ENCODE measurements at regions not wholly inside any gene's neighbourhood (a gene's known extent, or its start where the extent isn't known, plus 50 kb on each side); places are given as distances from the start of the nearest gene placed in this dataset.

DNA sequence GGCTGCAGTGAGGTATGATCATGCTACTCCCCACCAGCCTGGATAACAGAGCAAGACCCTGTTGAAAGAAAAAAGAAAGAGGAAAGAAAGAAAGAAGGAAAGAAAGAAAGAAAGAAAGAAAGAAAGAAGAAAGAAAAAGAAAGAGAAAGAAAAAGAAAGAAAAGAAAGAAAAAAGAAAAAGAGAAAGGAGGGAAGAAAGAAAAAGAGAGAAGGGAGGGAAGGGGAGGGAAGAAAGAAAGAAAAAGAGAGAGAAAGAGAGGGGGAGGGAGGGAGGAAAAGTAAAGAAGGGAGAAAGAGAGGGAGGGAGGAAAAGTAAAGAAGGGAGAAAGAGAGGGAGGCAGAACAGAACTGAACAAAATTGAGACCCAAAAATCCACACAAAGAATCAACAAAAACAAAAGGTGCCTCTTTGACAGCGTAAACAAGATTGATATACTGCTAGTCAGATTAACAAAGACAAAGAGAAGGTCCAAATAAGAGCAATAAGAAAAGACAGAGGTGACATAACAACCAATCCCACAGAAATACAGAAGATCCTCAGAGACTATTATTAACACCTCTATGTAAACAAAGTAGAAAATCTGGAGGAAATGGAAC is 293.9 kb upstream of the AMIGO2 start:
- H3K4me1 ChIP-seq (ENCODE audit: control insufficient read depth in 1 of 2, insufficient read depth in 2 of 2, low read length in 2 of 2), result no peaks in the 10 kb centered on the region
- no peaks in the 10 kb centered on the region for H3K79me2 ChIP-seq (ENCODE audit: insufficient read depth, low read length)
- H3K4me2 ChIP-seq (replicated peaks; ENCODE audit: extremely low read depth, low read length, poor library complexity, severe bottlenecking), result no peak overlapping the region
- H3K9me3 ChIP-seq (replicated peaks in 1 of 2; ENCODE audit: control insufficient read depth in 1 of 2, insufficient read depth in 1 of 2, low read length in 2 of 2), result no peaks in the 10 kb centered on the region
- H3K9ac ChIP-seq (ENCODE audit: insufficient read depth, low read length, poor library complexity, severe bottlenecking), result no peak overlapping the region
- intact Hi-C loops (cut with micrococcal nuclease), result no loop called here
- H3K27me3 ChIP-seq (ENCODE audit: control insufficient read depth in 2 of 2, insufficient read depth in 2 of 2, low read length in 2 of 2), result no peaks in the 10 kb centered on the region
- H3K36me3 Mint-ChIP-seq, result no peaks in the 10 kb centered on the region
- H3K27ac ChIP-seq (ENCODE audit: low read depth in 1 of 2, low read length in 2 of 2), result no peak overlapping the region
- DNase-seq, result no peak
- peak overlapping the region in 1 of 7 donors; percentile 11 for H3K27ac Mint-ChIP-seq
- peaks cover 0 to 2% (median 0%) of the 10 kb centered on the region in 7 donors for H3K9me3 Mint-ChIP-seq
- H3K4me3 ChIP-seq (replicated peaks in 1 of 3; ENCODE audit: low read depth in 2 of 3, low read length in 3 of 3), result no peak overlapping the region
- H3K4me1 Mint-ChIP-seq, result peaks cover 3% of the 10 kb centered on the region
- H4K20me1 ChIP-seq (ENCODE audit: insufficient read depth, low read length), result no peaks in the 10 kb centered on the region
- H3K27me3 Mint-ChIP-seq (ENCODE audit: low read depth in 3 of 3), result peaks cover 0 to 4% (median 1%) of the 10 kb centered on the region in 3 donors
- TF ChIP-seq, protein P1, sequence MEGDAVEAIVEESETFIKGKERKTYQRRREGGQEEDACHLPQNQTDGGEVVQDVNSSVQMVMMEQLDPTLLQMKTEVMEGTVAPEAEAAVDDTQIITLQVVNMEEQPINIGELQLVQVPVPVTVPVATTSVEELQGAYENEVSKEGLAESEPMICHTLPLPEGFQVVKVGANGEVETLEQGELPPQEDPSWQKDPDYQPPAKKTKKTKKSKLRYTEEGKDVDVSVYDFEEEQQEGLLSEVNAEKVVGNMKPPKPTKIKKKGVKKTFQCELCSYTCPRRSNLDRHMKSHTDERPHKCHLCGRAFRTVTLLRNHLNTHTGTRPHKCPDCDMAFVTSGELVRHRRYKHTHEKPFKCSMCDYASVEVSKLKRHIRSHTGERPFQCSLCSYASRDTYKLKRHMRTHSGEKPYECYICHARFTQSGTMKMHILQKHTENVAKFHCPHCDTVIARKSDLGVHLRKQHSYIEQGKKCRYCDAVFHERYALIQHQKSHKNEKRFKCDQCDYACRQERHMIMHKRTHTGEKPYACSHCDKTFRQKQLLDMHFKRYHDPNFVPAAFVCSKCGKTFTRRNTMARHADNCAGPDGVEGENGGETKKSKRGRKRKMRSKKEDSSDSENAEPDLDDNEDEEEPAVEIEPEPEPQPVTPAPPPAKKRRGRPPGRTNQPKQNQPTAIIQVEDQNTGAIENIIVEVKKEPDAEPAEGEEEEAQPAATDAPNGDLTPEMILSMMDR (IDR thresholded peaks at IDR 0.05), result peak; percentile 7
- H2AFZ ChIP-seq (ENCODE audit: insufficient read depth, low read depth, low read length, poor library complexity, severe bottlenecking), result no peak overlapping the region
- H3K36me3 ChIP-seq (replicated peaks in 1 of 2; ENCODE audit: control insufficient read depth in 1 of 2, insufficient read depth in 2 of 2, low read length in 2 of 2), result no peaks in the 10 kb centered on the region
- WGBS (ENCODE audit: insufficient coverage), result no CpG with 5 or more reads among the region's 1 CpG
- peak overlapping the region in 1 of 2 donors; percentile 40 for H3K4me3 Mint-ChIP-seq

DNA sequence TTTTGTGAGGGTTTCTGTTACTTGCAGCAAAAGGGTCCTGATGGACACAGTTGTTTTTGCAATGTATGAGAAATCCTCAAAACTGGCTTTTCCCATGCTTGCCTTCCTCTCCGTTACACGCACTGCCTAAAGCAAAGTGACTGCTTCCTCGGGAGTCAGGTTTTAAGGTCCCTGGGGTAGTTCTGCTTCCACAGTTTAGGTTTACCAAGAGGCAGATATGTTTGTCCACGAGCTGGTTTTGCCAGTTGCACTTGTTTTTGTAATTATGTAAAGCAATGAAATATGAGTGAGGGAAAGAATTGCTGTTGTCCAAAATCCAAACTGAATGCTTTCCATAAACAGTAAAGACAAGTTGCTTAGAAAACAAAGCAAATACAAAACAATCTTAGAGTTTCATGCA is 290.7 kb upstream of the AMIGO2 start:
- Mint-ChIP-seq H3K27me3 (ENCODE audit: low read depth in 3 of 3) (peaks cover 0 to 4% (median 4%) of the 10 kb centered on the region in 3 donors), H3K36me3 (no peaks in the 10 kb centered on the region), H3K4me1 (peaks cover 2% of the 10 kb centered on the region), H3K4me3 (no peak overlapping the region), H3K27ac (no peak overlapping the region), H3K9me3 (peaks cover 0 to 2% (median 0%) of the 10 kb centered on the region in 7 donors)
- Histone ChIP-seq H3K9ac (ENCODE audit: insufficient read depth, low read length, poor library complexity, severe bottlenecking) (no peak overlapping the region), H3K4me3 (replicated peaks in 1 of 3; ENCODE audit: low read depth in 2 of 3, low read length in 3 of 3) (no peak overlapping the region), H3K27me3 (ENCODE audit: control insufficient read depth in 2 of 2, insufficient read depth in 2 of 2, low read length in 2 of 2) (no peaks in the 10 kb centered on the region), H3K4me1 (ENCODE audit: control insufficient read depth in 1 of 2, insufficient read depth in 2 of 2, low read length in 2 of 2) (no peaks in the 10 kb centered on the region), H3K4me2 (replicated peaks; ENCODE audit: extremely low read depth, low read length, poor library complexity, severe bottlenecking) (no peak overlapping the region), H2AFZ (ENCODE audit: insufficient read depth, low read depth, low read length, poor library complexity, severe bottlenecking) (no peak overlapping the region), H4K20me1 (ENCODE audit: insufficient read depth, low read length) (no peaks in the 10 kb centered on the region), H3K27ac (ENCODE audit: low read depth in 1 of 2, low read length in 2 of 2) (no peak overlapping the region), H3K36me3 (replicated peaks in 1 of 2; ENCODE audit: control insufficient read depth in 1 of 2, insufficient read depth in 2 of 2, low read length in 2 of 2) (no peaks in the 10 kb centered on the region), H3K79me2 (ENCODE audit: insufficient read depth, low read length) (no peaks in the 10 kb centered on the region), H3K9me3 (replicated peaks in 1 of 2; ENCODE audit: control insufficient read depth in 1 of 2, insufficient read depth in 1 of 2, low read length in 2 of 2) (no peaks in the 10 kb centered on the region)
- intact Hi-C loops (cut with micrococcal nuclease), result no loop called here
- 100% methylated on average over 3 of the region's 4 CpGs for WGBS (ENCODE audit: insufficient coverage)
- TF ChIP-seq, protein P1 (IDR thresholded peaks at IDR 0.05), result no peak
- no peak for DNase-seq

Measured in CD14-positive monocyte (primary cell).